ENCODE measurements at regions not wholly inside any gene's neighbourhood (a gene's known extent, or its start where the extent isn't known, plus 50 kb on each side); places are given as distances from the start of the nearest gene placed in this dataset.

- TF ChIP-seq EP300 (IDR thresholded peaks at IDR 0.05), result no peak
- no peak for TF ChIP-seq CTCF (IDR thresholded peaks at IDR 0.05)
These were observed 117.9 kb upstream of the POU3F3 start for GRCh38 chr2:104736026-104736425.
